DMS 273 (cell line): ENCODE measurements at regions not wholly inside any gene's neighbourhood (a gene's known extent, or its start where the extent isn't known, plus 50 kb on each side); places are given as distances from the start of the nearest gene placed in this dataset.
"Not testable (repeated sequence)": the region's sequence is repeated elsewhere in the genome, so short reads cannot be mapped to it uniquely, and the experiment has no call there.

ENCODE experiments used
- DNase-seq: peaks from one replicate; lab custom pipeline; 2025; ENCODE audit not compliant: unreplicated experiment; lab: John Stamatoyannopoulos, UW

DNA sequence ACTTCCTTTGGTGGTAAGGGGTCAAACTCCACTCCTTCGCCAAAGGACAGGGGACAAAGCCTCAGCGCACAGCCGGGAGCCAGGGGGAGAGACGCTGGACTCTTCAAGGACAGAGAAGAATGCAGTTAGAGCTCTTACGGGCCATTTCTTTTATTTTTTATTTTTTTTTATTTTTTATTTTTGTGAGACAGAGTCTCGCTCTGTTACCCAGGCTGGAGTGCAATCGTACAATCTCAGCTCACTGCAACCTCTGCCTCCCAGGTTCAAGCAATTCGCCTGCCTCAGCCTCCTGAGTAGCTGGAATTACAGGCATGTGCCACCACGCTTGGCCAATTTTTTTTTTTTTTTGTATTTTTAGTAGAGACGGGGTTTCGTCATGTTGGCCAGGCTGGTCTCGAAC lies 93.2 kb upstream of the RPH3AL start, which contains the start of gene RFLNB:
RFLNB (minus strand) TSS at position 101 of the 400 bp plus-strand sequence.
- DNase-seq: not testable (repeated sequence)

DNA sequence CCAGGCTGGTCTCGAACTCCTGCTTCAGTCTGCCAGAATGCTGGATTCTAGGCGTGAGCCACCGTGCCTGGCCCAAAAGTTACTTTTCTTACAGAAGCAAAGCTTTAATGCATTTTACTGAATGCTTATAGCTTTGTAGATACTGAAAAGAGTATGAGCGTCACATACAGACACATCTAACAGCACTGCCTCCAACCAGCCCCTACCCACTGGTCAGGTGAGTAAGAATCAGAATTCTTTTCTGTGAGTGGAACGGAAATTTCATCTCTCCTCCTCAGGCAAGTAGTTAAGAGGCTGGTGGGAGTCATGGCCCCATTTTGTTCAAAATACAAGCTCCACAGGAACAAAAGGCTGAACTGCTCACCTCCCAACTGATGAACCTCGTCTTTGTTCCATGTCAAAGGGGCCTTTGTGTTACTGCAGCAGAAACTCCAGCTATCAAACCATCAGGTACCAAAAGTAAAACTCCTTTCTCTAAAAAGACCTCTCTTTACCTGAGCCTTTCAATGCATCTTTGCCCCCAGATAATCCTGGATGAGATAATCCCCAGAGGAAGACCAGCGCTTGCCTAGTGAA lies 92.4 kb upstream of the RPH3AL start:
- DNase-seq: no peak

- DNase-seq: no peak
Observed at GRCh38 chr17:443109-443508, 90.5 kb upstream of the RPH3AL start.

DNA sequence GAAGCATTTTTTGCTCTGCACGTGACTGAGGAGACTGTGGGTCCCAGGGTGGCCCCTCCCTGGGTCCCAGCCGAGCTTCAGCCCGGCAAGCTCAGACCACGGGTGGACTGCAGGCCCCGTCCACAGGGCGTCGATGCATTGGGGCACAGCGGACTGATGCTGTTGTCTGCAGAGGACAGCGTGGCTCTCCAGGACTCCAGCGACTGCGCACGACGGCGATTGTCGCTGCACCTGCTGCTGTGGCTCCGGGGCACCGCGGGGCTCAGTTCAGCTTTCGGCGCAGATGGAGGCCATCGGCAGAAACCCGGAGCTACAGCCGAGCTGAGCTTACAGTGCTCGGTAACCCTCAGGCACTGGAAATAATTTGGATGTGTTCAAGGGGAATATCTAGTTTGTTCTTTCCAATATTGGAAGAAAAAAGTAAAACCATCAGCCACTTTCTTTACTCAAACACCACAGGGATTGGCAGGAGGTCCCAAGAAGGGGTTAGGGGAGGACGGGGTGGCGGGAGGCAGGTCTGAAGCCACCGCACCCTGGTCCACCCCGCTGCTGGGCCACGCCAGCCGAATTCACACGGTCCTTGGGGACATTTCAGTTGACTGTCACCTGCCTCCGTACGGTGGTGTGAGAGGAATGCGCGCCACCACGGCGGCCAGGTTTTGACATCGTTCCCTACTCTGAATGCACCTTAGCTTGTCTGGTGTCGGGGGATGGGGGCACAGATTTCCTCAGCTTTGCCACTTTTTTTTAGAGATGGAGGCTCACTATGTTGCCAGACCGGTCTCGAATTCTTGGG lies 88.7 kb upstream of the RPH3AL start:
- DNase-seq: no peak

DNA sequence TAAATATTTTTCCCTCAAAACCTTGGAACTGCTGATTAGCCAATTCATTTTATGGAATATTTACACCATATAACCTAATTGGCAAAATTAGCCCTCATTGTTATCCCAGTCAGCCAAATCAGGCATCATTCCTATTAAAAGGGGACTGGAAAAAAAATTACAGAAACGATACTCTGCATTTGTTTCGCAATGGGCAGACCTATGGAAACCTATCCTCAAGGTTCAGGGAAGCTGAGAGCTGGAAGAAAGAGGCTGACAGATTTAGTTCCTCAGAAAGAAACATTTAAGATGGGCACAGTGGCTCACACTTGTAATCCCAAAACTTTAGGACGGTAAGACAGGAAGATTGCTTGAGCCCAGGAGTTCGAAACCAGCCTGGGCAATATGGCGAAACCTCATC lies 85.6 kb upstream of the RPH3AL start:
- DNase-seq: no peak

DNA sequence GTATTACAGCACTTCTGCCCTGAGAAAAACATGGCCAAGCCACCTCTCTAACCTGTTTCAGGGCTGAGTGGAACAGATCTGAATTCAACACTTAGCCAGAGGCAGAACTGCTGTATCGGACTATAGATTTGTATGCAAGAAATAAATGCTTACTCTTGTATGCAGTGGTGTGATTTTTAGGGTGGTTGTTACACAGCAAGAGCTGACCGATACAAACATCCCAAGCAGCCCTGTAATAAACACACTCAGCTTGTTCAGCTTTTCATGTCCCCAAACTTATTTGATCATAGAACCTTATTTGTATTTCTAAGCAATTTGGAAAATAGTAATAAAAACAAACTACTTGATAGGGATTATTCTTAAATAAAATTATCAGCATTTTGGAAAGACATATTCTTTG lies 84.9 kb upstream of the RPH3AL start:
- no peak for DNase-seq

DNA sequence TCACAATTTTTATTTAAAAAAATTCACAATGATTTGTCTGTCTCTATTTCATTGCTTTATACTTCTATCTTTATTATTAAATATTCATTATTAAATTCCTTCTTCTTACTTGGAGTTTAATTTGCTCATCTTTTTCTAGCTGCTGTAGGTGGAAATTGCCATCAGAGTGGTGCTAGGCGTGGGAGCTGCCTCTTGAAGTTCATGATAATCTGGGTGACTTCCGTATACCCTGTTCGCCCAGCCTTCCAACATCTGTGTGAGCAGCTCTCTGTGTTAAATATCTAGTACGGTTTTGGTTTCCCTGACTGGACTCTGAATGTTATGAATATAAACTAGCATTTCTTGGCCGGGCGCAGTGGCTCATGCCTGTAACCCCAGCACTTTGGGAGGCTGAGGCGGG lies 84.0 kb upstream of the RPH3AL start:
- no peak for DNase-seq

GRCh38 chr17:432471-432870 lies 79.9 kb upstream of the RPH3AL start:
- DNase-seq: not testable (repeated sequence)

- no peak for DNase-seq
Observed at GRCh38 chr17:431494-431893, 78.9 kb upstream of the RPH3AL start.

- no peak for DNase-seq
Observed at GRCh38 chr17:429589-429988, 77.0 kb upstream of the RPH3AL start.

DNA sequence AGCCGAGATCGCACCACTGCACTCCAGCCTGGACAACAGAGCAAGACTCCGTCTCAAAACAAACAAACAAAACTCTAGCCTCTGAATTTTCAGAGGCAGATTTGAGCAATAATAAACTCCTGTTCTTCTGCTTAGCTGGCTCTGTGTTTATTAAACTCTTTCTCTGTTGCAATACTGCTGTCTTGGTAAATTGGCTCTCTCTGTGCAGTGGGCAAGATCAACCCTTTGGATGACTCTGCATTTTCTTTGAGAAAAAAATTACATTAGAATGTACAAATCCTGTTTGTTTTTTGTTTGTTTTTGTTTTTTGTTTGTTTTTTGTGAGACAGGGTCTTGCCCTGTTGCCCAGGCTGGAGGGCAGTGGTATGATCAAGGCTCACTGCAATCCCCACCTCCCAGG lies 75.8 kb upstream of the RPH3AL start:
- no peak for DNase-seq

- DNase-seq: no peak
Observed at GRCh38 chr17:427891-428290, 75.3 kb upstream of the RPH3AL start.

DNA sequence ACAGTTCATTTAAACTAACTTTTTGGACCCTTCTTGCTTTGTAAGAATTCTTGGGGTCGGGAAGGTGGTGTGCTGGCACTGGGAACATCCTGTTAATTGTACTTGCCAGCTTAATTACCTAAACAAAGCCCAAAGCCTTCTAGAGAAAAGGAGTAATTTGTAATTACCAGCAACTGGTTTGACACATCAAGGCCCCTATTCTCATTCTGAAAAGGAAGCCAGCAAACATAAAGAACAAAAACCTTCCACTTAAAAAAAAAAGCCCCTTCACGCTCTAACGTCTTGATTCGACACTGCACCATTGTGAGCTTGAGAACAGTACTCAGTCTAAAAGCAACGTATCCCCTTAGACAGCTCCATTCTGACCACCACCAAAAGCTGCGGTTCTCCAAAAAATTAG lies 74.7 kb upstream of the RPH3AL start:
- no peak for DNase-seq

GRCh38 chr17:422196-422930 lies 69.8 kb upstream of the RPH3AL start:
- no peak for DNase-seq

- no peak for DNase-seq
Observed at GRCh38 chr17:420479-421175, 68.0 kb upstream of the RPH3AL start.

DNA sequence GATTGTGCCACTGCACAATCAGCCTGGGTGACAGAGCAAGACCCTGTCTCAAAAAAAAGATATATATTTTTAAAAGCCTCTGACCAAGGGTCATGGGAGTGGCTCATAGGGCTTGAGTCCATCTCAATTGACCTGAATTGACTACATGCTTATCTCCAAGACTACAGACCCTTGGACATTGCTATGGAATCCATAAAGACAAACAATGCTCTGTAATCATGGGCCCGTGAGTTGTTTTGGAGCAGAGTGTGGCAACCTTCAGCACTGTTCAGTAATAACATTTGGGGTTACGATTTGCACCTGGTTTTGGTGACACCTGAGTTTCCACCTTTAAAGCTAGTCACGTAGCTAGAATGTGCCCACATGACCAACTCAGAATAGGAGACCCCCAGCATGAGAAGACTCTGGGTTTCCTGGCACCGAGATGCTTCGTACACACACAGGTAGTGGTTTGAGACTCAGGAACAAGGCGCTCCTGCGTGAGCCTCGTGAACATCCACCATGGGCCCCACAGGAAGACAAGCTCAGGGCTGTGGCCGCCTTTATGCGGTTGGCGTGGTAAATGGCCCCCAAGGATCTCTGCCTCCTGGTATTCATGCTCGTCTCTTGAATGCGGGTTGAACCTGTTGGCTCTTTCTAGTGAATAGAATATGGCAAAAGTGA lies 66.6 kb upstream of the RPH3AL start:
- no peak for DNase-seq

GRCh38 chr17:418421-418751 lies 65.8 kb upstream of the RPH3AL start:
- no peak for DNase-seq

- DNase-seq: no peak
Observed at GRCh38 chr17:417691-418420, 65.2 kb upstream of the RPH3AL start.

DNA sequence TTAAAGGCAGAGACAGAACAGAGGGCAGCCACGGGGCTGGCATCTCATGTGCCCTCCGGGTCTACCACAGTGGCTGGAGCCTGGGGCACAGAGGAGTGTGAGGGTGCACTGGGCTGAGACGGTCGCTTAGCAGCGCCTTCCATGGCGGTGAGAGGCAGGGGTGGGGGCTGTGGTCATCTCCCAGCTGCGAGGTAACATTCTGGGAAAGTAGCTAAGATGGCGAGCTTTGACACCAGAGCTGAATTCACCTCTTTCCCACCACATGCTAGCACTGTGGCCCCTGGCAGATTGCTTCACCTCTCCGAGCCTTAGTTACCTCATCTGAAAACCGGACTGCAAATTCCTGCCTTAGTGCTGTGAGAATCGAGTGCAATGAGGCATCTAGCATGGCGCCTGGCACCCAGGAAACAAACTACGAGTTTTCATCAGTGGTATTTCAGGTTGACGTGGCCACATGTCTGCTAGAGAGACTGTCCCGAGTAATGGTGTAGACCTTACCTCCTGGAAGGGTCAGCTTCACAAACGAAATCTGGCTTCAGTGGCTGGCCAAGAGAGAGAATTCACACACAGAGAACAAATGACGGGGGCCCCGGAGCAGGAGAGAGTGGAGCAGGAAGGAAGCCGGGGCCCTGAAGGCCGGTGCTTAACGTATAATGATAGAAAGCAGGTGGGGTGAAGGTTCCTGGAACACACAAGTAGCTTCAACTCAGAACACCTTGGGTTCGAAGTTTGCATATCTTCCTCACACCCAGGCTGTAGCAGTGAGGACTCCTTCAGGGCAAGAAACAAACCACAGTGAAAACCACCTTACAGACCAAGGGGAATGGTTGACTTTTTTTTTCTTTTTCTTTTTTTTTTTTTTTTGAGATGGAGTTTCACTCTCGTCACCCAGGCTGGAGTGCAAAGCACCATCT lies 63.9 kb upstream of the RPH3AL start:
- DNase-seq: no peak
